Activated CD4-positive, alpha-beta T cell treated with anti-CD3 and anti-CD28 coated beads, Interleukin-10, Interleukin-2, amounts not matched to agents 100 ng/mL and 50 ng/mL, durations not matched to agents 16 hours and 8 hours (primary cell): ENCODE measurements at regions not wholly inside any gene's neighbourhood (a gene's known extent, or its start where the extent isn't known, plus 50 kb on each side); places are given as distances from the start of the nearest gene placed in this dataset.

Experiments
- DNase-seq: peaks from one replicate; pipeline ENCODE4 v3.0.0-alpha.2; 2020

- no peak for DNase-seq
Measured at GRCh38 chr14:31966896-31967668, 110.0 kb upstream of the ARHGAP5 start.

- DNase-seq, result no peak
Measured at GRCh38 chr14:31967669-31967975, 109.5 kb upstream of the ARHGAP5 start.

DNA sequence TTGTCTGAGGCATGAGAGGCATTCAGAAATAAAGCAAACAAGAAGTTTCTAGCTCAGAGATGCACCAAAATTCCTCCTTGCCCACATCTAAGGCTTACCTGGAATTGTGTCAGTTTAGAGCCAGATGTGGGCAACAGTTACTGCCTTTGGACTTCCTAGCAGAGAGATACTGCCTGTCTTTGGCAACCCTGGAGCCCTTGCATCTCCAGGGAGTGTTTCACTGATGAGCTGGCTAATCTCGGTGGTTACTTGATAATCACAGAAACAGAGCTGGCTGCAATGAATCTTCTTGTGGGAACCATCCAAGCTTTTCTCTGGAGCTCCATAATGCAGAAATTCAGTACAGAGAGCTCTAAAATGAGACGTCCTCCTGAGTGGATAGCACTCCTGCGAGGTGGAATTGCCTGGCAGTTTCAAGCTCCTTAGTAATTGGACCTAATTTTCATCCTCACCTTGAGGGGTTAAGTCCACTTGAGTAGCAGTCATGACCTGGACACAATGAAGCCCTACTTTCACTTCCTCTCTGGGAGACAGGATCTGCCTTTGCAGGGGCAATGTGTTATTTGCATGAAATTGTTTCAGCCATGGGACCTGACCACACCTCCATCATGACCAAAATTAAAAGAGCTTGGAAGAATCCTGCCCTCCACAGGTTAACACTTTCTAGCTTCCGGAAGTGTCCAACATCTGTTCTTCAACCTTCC, 108.8 kb upstream of the ARHGAP5 start:
- no peak for DNase-seq

- DNase-seq, result no peak
Measured at GRCh38 chr14:31968956-31969698, 108.0 kb upstream of the ARHGAP5 start.

- no peak for DNase-seq
Measured at GRCh38 chr14:31969699-31970240, 107.3 kb upstream of the ARHGAP5 start.

DNA sequence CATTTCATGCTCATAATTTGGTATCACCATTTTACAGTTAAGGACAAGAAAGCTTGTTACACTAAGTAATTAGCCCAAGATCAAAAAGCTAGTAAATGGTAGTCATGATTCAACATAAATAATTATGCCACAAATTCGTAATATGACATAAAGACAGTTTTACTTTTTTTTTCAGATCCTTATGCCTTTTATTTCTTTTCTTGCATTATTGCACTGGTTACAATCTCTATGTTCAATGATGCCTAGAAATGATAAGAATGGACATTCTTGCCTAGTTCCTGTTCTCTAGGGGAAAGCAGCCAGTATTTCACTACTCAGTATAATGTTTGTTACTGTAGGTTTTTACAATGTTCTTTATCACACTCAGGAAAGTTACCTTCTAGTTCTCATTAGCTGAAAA, 106.4 kb upstream of the ARHGAP5 start:
- no peak for DNase-seq

- no peak for DNase-seq
Measured at GRCh38 chr14:31971612-31972011, 105.5 kb upstream of the ARHGAP5 start.

- no peak for DNase-seq
Measured at GRCh38 chr14:31977001-31977556, 100.0 kb upstream of the ARHGAP5 start.

- no peak for DNase-seq
Measured at GRCh38 chr14:31978423-31978822, 98.7 kb upstream of the ARHGAP5 start.

- no peak for DNase-seq
Measured at GRCh38 chr14:31982642-31983041, 94.5 kb upstream of the ARHGAP5 start.

GRCh38 chr14:31986405-31986804, 90.7 kb upstream of the ARHGAP5 start:
- no peak for DNase-seq

- no peak for DNase-seq
Measured at GRCh38 chr14:31987721-31988120, 89.4 kb upstream of the ARHGAP5 start.

DNA sequence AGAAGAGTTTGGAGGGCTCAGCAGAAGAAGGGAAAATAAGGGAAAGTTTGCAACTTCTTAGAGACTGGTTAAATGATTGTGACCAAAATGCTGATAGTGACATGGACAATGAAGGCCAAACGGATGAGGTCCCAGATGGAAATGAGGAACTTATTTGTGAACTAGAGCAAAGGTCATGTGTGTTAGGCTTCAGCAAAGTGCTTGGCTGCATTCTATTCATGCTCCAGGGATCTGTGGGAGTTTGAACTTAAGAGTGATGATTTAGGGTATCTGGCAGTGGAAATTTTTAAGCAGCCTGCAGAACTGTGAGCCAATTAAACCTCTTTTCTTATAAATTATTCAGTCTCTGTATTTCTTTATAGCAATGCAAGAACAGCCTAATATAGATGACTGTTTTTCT, 88.9 kb upstream of the ARHGAP5 start:
- no peak for DNase-seq

- no peak for DNase-seq
Measured at GRCh38 chr14:31990183-31990857, 86.8 kb upstream of the ARHGAP5 start.

DNA sequence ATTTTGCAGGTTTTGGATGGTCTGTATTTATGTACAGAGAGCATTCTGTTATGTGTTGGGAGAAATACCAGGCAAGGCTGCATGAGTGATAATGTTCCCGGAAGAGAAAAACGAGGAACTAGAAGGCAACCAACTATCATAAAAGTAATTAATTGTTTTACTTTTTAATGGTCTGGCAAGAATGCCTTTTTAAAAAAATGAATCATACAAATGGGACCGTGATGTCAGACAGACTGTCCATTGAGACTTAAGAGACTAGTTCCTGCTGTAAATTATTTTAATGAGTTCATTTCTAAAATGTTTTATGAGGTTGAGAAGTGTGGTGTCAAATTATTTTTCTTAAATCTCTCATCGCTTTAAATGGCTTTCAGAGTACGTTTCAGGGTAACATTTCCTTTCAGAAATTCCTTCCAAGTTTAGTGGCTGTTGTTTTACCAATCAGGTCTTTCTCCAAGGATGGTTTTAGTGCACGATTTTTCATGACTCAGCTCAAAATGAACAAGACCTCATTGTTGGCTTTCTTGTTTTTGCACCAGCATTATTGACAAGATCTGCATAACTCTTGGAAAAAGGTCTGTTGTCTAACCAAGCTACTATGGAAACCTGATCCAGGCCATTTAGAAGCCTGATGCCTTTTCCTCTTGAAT, 86.1 kb upstream of the ARHGAP5 start:
- DNase-seq, result no peak

DNA sequence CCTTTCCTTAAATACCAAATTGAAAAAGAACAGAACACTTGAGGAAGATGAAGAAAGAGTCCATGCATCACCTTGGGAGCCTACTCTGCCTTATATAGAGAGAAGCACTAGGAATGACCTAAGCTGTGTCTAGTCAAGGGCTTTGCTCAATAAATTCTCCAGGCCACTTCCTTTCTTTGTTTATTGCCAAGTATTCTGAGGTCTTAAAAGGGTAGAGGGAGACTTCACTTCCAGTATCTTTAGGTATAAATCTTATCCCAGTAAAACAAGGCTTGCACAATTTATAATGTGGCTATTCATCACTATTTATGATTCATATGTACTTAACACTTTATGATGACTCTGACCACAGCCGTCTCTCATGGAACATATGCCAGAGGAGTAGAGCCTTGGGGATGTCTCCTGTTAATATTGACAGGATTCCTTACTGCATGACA, 85.1 kb upstream of the ARHGAP5 start:
- no peak for DNase-seq

- no peak for DNase-seq
Measured at GRCh38 chr14:31993521-31993951, 83.6 kb upstream of the ARHGAP5 start.

DNA sequence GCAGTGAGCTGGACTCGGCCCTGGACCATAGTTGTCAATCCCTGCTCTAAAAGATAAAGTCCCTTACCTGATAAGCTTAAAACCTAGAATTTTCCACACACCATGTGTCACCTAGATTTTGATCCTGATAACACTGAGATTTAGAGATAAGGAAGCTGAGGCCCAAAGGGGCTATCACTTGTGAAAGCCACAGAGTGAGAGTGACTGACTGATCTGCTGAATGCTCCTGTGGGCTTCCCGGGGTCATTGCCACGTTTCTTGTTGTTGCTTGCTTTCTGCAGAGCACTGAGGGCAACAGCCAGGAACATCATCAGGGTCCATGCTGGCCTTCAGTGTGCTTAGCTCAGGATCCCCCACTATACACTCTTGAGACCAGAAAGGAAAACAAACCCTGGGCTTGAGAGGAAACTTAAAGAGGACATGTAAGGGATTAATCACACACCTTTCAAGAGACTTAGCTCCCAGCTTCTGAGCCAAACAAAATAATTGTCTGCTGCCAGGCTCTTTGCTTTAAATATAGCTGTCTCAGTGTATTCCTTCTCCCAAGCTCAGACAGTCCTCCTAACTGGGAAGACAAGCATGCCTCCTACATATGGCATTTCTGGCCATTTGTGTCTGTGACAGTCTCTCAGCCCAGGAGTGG, 82.6 kb upstream of the ARHGAP5 start:
- DNase-seq, result no peak

DNA sequence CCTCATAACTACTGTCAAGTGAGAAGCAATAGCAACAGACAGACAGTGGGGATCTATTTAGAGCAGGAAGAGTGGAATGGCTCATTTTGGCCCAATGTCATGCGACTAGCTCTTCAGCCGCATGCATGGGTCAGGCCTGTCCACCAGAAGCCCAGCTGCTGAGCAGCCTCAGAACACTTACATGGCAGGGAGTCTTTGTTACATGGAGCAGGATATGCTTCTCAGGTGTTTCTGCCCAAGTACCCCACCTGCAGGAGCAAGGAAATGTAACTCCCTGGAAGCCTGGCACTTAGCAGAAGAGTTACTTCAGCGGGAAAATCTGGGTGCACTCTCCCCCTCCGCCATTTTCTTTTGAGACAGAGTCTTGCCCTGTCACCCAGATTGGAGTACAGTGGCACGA, 73.5 kb upstream of the ARHGAP5 start:
- no peak for DNase-seq

- DNase-seq, result no peak
Measured at GRCh38 chr14:32004300-32004699, 72.8 kb upstream of the ARHGAP5 start.

GRCh38 chr14:32005628-32006027, 71.5 kb upstream of the ARHGAP5 start:
- DNase-seq, result no peak
